HG02981 (cell line): ENCODE measurements at regions not wholly inside any gene's neighbourhood (a gene's known extent, or its start where the extent isn't known, plus 50 kb on each side); places are given as distances from the start of the nearest gene placed in this dataset.

Experiments
- ATAC-seq: cut with Tn5 transposase; IDR thresholded peaks from one replicate; pipeline ENCODE4 v1.9.1; 2021; ENCODE audit warnings: mild to moderate bottlenecking, moderate library complexity; ENCODE audit not compliant: unreplicated experiment

DNA sequence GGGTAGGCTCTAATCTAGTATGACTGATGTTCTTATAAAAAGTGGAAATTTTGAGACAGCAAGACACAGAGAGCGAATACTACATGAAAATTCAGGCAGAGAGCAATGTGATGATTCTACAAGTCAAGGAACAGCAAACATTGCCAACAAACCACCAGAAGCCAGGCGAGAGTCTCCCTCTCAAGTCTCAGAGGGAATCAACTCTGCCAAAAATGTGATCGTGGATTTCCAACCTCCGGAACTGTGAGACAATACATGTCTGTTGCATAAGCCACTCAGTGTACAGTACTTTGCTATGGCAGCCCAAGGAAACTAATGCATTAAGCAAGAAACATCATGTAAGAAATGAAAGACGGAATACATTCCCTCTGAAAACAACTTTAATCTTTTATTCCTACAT, 52.1 kb upstream of the CCNG1 start:
- no peak for ATAC-seq

DNA sequence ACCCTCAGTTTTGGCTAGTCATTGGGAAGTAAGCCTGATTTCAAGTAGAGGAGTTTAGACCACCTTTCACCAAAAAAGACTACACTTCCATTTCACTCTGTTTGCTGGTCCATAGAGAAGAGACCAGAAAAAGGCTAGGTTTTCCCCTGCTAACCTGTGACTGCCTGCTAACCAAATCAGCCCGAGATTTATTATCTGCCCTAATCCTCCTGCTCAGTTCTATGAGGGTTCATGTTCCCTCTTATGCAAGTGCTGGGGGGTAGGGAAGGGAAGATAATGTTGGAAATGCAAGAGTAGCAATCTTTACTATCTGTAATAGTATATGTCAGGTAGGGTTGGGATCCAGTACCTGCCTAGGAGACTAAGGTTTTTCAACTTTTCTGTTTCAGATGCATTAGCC, 51.6 kb upstream of the CCNG1 start:
- no peak for ATAC-seq

DNA sequence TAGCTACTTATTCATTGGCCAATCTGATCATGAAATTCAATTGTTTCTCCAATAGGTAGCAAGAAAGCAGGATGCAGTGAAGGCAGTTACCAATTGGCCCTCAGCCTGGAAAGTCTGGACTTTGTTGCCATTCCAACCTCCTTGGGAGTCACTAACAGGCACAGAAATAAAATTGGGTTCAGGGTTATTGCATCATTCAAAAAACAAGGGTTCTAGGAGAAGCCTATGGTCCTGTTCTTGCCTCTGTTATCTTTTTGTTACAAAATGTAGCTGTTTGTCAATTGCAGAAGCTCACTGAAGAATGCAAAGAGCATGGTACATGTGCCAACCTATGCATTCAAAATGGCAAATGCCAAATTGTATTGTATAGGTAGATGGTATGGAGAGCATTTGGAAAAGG, 51.0 kb upstream of the CCNG1 start:
- ATAC-seq: no peak

- ATAC-seq: no peak
These were observed 49.6 kb upstream of the CCNG1 start for GRCh38 chr5:163387589-163388343.
